GM18499 (cell line): ENCODE measurements at regions not wholly inside any gene's neighbourhood (a gene's known extent, or its start where the extent isn't known, plus 50 kb on each side); places are given as distances from the start of the nearest gene placed in this dataset.

Experiments used
- ATAC-seq: cut with Tn5 transposase; IDR thresholded peaks from one replicate; pipeline ENCODE4 v1.9.1; 2021; ENCODE audit warnings: moderate number of reproducible peaks; ENCODE audit not compliant: insufficient read depth, unreplicated experiment

DNA sequence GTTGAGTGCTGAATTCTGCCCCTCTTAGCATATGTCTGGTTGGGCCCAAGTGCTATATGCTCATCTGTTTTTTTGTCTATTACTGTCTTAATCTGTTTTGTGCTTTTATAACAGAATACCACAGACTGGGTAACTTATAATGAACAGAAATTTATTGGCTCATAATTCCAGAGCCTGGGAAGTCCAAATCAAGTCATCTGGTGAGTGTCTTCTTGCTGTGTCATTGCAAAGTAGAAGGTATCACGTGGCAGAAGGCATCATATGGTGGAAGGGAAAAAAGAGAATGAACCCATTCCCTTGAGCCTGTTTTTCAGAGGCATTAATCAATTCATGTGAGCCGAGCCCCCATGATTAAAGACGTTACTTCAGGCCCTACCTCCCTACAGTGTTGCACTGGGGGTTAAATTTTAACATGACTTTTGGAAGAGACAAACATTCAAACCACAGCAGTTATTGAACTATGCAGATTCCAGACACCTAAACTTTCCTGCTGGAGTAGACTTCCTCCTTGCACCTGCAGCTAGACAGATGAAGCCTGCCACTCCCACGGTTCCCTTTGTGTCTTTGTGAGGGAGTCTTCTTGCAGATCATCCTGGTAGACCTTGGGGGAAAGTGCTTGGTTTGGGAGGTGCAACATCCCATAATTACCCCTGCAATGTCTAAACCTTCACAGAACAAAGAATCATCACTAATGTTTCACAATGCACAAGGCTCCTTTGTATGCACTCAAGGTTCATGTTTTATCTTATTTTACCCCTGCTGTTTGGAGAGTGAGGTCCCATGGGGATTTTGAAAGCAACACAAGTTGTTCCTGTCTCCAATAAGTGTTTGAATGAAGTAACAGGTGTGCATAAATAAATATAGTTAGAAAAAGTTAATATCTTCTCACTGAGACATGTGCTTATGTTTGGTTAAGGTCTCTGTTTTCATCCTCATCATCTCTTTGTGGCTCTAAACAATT is 64.7 kb upstream of the XCR1 start:
- ATAC-seq, result no peak

DNA sequence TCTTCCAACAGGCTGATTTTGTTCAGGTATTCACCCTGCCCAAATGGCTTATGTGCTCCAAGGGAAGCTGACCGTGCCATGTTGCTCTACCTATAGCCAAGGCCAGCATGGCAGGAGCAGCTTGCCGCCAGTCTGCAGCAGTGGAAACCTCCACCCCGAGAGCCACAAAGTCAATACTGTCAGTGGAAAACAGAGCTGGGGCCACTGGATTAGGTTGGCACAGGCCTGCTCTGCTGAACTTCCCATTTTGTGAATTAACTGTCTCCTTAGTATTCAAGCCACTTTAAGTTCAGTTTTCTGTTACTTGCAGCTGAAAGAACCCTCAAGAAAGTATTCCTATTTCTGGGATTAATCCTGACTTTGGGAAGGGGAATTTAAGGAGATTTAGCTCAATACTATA is 63.8 kb upstream of the XCR1 start:
- ATAC-seq, result no peak

- no peak for ATAC-seq
These were observed 62.9 kb upstream of the XCR1 start for GRCh38 chr3:46090161-46090591.

DNA sequence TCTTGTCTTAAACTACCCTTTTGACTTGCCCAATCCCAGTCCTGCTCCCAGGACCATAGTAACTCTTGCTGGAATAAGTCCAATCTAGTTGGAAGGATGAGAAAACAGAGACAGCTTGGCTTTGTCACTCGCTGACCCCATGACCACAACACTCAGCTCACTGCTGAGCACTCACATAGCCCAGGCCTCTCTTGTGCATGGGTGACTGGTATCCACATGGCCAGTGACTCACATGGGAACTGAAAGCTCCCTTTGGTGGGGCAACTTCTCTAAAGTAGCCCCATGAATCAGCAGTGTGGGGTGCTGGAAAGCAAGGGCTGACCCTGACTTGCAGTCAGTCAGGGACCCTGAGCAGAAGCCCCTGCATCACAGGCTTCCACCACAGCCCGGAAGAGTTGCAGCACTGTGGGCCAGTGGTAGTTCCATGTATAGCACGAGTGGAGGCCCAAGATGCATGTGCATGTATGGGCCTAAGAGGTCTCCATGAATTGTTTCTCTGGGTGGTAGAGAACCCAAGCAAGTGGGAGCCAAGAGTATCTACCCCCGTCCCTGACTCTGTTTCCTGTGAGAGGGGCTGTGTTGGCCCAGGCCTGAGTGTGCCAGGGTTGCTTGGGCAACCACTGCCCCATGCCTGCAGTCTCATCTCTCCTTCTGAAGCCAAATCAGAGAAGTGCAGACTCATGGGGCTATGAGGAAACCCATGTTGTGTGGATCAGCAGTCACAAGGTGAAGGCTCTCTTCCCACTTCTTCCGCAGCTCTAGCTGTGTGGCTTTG is 62.1 kb upstream of the XCR1 start:
- ATAC-seq, result no peak

GRCh38 chr3:46087871-46088270 is 60.6 kb upstream of the XCR1 start:
- no peak for ATAC-seq

DNA sequence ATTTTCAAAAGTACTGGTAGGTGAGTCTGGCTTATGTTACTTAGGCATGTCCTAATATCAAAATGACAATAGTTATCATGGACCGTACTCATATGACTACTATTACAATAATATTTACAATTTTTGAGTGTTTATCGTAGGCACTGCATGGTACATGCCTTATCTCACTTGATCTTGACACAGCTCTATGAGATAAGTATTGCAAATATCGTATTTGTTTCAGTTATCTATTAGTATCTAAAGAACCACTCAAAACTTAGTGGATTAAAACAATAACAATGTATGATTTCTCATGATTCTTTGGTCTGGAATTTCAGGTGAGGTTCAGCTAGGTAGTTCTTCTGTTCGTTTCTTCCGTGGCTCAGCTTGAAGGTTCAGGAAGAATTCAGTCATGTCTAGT is 59.7 kb upstream of the XCR1 start:
- ATAC-seq, result no peak

- ATAC-seq, result no peak
These were observed 58.8 kb upstream of the XCR1 start for GRCh38 chr3:46086083-46086437.

- ATAC-seq, result no peak
These were observed 58.3 kb upstream of the XCR1 start for GRCh38 chr3:46085421-46086082.

DNA sequence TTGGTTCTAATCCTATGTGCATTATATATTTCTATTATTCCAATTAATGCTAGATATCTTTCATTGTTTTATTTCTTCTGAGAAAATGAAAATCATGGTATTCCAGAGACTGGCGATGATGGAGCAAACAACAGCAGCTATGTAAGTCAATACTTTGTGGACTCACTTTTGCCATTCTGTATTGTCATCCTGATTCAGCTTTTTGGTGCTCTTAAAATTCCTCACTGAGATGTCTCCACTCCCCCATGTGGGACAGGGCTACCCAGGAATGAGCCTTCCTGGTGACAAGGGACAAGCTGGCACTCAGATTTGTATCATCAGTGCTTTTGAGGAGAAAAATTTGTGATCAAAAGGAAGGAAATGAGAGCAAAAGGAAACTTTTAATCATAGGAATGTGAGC is 56.7 kb upstream of the XCR1 start:
- no peak for ATAC-seq

DNA sequence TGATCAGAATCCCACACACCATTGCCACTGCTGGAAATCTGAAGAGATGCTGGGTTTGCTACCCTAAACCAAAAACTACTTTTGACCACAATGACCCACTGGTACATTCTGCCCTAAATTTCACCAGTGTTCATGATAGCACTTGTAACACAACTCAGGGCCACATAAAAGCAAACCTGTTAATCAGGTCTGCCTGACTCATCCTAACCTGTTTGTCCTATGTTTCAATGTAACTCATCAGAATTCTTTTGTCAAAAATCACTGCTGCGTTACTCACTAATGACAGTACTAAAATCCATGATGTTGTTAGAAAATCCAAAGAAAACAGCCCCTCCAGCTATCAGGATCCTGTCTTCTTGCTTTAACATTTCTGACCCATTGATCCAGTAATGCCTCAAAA is 55.6 kb upstream of the XCR1 start:
- no peak for ATAC-seq

GRCh38 chr3:46082021-46082420 is 54.7 kb upstream of the XCR1 start:
- ATAC-seq, result no peak

- ATAC-seq, result no peak
These were observed 53.7 kb upstream of the XCR1 start for GRCh38 chr3:46080969-46081345.

GRCh38 chr3:46080124-46080968 is 53.1 kb upstream of the XCR1 start:
- no peak for ATAC-seq

- ATAC-seq, result no peak
These were observed 51.6 kb upstream of the XCR1 start for GRCh38 chr3:46078712-46079400.
